DMS 273 (cell line): ENCODE measurements at regions not wholly inside any gene's neighbourhood (a gene's known extent, or its start where the extent isn't known, plus 50 kb on each side); places are given as distances from the start of the nearest gene placed in this dataset.

Source experiments
- DNase-seq: peaks from one replicate; lab custom pipeline; 2025; ENCODE audit not compliant: unreplicated experiment; lab: John Stamatoyannopoulos, UW

DNA sequence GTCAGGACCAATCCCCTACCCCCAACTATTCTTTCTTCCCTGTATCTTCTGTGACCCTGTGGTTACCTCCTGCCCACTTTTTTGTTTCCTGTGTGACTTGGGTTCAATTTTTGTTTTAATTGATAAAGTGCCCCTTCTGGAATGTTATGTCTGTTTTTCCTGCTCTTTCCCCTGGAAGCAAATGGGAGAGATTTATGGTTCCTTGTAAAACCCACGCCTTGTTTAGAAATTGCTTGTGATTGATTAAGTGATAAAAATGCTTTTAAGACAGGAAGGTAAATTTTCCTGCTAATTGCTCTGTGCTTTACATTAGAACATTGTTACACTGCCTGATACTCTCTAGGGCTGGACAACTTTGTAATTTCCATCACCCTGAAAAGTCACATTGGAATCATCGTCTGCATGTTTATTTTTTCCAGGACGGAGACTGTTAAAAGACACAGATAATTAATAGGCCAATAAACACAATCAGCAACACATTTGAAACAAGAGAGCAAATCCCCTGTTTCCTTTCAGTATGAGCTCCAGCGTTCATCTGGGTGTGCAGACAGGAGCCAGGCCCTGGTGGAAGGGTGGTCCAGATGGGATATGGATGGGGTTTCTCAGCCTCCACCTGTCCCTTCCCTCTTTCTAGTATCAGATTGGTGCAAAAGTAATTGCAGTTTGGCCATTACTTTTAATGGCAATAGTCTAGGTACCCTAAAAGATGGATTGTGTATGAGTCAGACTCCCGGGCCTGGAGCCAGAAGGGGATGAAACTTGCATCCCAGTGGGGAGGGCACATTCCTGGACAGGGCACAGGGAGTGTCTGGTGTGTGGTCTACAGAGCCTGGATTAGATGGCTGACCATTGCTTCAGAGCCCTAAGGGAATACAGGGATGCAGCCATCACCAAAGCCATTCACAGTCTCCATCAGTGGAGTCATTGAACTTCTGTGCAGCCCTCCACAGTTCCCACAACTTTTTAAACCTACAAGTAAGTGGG, 58.1 kb upstream of the AGBL1 start:
- peak; percentile 39 for DNase-seq

DNA sequence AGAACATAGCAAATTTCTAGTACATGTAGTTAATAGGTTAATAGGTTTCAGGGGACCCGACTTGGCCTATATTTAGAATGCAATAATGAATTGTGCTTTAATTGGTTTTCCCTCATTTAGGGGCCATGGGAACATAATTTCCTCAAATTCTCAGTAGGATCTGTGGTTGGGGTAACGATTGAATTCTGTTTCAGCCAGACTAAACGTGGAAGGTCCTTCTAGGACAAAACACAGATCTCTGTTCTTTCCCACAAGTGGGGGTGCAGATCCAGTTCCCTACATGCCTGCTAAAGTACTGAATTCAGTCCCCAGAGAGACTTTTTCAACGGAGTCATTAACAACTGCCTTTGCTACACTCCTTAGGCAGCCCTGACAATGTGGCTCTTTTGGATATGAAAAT, 50.7 kb upstream of the AGBL1 start:
- no peak for DNase-seq
